Activated CD4-positive, CD25-positive, alpha-beta regulatory T cell (primary cell): ENCODE measurements at regions not wholly inside any gene's neighbourhood (a gene's known extent, or its start where the extent isn't known, plus 50 kb on each side); places are given as distances from the start of the nearest gene placed in this dataset.
"Not testable (repeated sequence)": the region's sequence is repeated elsewhere in the genome, so short reads cannot be mapped to it uniquely, and the experiment has no call there.

Experiments used
- DNase-seq, 4 experiments: peaks; one replicate each; lab custom pipeline; 2025; lab: John Stamatoyannopoulos, UW

DNA sequence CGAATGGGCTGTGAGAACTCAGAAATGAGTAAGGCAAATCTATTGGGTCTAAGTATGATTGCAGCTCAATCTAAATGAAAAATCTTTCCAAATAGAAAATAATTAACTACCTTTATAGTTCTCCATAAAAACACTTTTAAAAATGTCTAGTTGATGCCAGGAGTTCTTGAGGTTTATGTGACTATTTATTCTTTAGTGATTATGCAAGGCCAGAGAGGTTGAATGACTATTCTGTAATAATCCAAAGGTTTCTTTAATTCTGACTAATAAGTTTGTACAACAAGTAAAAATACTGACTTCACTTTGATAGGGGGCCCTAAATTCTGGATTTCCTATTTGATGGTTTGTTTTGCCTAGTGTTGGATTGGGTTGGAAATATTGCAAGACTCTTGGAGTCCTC is 461.2 kb downstream of the EPM2A start:
- DNase-seq: no peak

DNA sequence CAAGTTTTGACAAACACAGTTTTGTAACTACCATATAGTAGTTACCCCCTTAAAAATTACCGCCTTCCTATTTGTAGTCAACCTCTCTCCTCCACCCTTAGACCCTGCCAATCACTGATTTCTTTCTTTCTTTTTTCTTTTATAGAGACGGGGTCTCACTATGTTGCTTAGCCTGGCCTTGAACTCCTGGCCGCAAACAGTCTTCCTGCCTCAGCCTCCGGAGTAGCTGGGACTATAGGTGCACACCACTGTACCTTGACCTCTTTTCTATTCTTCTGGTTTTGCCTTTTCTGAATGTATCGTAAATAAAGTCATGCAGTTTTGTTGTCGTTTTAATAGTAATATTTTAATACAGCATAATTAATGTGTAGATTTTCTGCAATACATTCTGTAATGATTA is 460.3 kb downstream of the EPM2A start:
- DNase-seq: no peak

DNA sequence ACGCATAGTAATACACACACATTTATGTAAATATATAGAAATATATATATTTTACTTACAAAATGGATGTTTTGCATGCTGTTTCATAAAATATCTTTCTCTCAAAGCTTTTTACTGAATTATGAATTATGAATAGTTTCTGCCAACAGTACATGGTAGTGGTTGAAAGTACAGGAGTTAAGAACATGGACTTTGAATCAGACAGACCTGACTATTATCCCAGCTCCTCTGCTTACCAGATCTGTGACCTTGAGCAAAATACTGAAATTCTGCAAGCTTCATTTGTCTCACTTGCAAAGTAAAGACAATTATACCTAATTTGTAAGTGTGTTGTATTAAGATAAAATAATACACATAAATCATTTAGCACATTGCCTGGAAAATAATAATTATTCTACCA is 459.5 kb downstream of the EPM2A start:
- no peak for DNase-seq

DNA sequence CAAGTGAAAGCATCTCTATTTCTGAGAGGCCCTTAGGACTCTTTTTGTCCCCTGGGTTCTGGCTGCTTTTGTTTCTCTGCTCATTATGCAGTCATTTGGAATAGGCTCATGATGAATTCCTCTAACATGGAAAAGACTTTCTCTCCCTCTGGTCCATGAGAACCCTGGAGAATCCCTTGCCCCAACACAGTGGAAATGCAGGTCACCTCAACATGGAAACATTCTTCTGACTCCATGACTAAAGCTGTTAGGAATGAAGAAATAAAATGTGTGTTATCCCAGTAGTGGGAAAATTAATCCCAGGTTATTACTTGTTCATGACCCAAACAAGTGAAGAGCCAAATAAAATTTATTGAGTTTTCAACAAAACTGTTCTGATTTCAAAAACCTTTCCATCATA is 458.6 kb downstream of the EPM2A start:
- no peak for DNase-seq

DNA sequence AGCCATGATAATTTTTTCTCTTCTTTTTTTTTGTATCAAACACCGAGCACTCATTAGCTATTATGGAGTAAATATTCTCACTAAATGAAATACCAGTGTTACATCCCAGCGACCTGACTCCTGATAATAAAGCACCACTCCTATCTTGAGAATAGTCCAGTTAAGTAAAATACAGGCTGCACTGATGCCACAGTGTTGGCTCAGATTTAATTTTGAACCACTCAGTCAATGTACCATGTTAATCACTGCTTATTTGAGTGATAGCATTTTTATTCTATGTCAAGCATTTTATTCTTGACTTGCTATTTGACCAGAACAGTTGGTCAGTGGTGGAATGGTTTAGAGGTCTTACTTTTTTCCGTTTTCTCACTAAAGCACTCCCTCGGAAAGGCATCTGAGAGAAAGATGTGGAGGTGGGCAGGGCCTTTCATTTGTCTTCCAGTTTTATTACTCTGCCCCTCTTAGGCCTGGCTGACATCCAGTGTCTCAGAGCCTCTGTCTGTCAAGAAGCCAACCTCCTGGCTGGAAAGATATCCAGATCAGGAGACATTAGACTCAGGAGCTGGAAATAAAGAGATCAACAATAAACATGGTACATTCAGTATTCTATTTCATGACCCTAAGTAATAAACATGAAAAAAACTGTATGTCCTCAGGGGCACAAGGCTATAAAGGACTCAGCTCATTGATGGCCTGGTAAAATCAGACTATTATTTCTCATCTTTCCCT is 457.8 kb downstream of the EPM2A start:
- no peak for DNase-seq

DNA sequence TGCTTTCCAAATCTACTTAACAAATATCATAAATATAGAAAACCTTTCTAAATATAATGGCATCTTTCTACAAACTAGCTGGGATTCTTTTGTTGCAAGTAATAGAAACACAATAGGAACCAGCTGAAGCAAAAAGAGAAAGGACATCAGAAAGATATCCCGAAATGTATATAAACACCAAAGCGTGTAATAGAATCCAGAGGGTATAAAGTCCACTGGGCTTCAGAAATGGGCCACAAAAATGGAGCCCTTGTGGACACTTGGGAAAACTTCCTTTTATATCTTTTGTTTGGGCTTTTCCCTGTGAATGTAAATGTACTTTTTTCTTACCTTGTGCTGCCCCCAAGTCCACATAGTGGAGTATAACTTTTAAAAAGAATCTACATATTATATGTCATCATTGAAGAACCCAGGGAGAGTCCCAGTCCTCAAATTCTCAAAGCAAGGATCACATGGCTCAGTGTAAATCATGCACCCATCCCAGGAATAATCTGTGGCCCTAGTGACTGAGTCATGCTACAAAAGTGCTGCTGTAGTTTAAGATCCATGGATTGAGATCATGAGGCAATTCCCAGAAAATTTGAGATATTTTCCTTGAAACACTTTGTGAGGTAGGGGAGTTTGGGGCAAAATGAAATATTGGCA is 457.0 kb downstream of the EPM2A start:
- no peak for DNase-seq

DNA sequence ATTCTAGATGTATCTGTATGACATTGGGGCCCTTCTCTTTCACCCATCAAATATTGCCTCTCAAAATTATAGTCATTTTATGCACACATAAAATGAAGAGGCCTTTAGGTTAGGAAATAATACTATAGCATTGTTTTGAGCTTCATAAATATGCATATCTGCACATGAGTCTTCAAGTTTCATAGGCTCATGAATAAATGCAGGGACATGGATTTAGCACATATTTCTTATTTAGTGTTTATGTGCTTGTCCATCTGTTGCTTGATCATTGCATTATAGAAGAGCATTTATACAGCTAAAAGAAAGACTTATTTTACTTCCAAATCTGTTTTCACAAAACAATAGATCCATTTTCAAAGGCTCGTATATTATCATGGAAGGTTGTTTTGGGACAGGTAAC is 455.8 kb downstream of the EPM2A start:
- DNase-seq: no peak

DNA sequence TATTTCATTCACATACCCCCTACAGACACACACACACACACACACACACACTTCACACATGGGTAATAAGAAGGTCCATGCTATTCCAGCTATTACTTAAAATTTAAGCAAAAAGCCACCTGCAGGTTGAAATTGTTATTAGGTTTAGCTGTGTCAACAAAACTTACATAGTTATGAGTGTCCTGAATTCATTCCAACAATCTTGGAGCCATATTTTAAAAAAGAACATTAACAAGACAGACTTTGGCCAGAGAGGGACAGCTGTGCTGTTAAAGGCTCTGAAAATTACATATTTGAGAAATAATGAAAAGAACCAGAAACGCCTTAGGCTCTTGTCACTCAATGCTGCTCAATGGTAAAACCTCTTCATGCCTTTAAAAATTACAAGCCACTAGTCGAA is 455.3 kb downstream of the EPM2A start:
- no peak for DNase-seq

DNA sequence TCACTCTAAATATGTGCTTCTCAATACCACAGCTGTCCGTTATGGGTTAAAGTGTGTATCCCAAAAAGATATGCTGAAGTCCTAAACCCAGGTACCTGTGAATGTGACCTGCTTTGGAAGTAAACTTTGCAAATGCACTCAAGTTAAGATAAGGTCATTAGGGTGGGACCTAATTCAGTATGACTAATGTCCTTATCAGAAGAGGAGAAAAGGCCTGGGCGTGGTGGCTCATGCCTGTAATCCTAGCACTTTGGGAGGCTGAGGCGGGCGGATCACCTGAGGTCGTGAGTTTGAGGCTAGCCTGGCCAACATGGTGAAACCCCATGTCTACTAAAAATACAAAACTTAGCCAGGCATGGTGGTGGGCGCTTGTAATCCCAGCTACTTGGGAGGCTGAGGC is 452.1 kb downstream of the EPM2A start:
- DNase-seq: not testable (repeated sequence)

DNA sequence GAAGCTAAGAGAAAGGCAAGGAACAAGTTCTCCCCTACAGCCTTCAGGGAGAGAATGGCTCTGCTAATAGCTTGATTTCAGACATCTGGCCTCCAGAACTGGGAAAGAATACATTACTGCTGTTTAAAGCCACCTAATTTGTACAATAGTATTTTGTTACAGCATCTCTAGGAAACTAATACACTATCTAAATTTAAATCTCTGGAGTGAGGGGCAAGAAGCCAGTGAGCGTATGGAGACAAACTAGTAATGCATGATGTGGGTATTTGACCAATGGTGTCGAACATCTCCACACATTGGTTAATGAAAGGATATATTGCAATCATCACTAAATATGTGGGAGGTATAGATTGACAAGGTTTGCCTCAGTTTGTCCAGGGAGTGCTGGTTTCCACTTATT is 451.5 kb downstream of the EPM2A start:
- no peak for DNase-seq

DNA sequence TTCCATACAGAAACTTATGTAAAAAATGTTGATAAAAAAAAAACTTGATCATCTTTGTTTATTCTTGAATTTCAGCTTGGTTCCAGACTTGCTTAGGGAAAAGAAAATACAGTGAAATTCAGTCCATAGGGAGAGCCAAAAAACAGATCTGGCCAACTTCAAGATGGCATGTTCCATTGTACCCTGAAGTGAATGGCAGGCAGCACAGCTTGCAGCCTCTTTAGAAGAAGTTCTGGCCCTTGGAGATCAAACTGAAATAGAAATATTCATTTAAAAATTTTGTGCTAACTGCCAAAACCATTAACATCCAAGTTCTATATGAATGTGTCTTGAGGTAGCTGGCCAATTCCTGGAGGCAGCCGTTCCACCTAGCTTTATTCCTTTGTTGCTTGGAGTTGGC is 448.4 kb downstream of the EPM2A start:
- no peak for DNase-seq

DNA sequence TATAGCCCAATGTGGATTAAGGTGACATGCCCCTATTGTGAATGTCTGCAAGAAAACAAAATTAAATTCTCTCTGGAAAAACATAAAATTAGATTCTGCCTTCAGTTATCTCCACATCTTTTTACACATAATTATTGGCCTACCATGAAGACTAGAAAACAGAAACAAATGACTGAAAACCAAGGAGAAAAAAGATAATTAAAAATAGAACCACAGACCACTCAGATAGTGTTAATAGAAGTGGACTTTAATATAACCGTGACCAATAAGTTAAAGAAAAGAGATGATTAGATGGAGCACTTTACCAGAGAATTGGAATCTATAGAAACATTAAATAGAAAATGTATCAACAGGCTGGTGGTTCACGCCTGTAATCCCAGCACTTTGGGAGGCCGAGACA is 445.7 kb downstream of the EPM2A start:
- DNase-seq: no peak

DNA sequence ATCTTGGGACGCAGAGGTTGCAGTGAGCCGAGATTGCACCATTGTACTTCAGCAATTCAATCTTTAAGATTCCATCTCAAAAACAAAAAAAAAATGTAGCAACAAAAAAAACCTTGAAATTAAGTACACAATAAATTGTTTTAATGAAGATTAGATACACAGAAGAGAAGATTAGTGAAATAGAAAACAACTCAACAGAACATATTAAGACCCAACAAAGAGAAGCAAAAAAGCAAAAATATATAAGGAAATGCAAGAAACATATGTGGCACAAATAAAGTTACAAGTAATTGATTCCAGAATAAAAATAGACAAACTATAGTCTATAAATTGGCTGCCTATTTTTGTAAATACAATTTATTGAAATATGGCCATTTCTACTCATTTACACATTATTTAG is 445.2 kb downstream of the EPM2A start:
- no peak for DNase-seq

DNA sequence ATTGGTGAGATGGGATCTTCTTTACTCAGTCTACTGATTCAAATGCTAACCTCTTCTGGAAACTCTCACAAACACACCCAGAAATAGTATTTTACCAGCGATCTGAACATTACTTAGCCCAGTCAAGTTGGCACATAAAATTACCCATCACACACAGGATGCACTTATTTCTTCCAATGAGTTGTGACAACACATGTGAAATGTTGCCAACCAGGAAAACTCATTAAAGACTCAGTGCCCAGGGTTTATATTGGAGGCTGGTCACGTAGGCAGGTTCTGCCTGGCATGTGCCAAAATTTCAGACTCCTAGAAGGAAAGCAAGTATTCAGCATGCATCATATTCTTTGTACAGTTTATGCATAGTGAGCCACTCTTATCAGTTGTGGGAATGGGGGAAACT is 443.3 kb downstream of the EPM2A start:
- DNase-seq: no peak

DNA sequence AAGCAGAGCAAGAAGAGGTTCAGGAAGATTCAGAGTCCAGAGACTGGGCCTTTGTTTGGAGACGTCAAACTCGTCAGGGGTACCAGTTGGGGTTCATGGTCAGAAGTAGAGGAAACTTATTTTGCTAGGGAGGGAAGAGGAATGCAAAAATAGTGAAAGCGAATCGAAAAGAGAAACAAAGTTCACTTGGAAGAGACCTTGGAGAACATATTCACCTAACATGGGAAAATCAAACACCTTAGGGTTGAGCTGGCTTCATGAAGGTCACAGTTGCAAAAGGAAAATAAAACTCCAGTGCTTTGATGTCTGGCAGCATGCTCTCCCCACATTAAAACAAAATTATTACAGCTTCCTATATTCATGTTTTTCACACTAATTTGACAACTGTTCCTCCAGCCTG is 440.4 kb downstream of the EPM2A start:
- no peak for DNase-seq

DNA sequence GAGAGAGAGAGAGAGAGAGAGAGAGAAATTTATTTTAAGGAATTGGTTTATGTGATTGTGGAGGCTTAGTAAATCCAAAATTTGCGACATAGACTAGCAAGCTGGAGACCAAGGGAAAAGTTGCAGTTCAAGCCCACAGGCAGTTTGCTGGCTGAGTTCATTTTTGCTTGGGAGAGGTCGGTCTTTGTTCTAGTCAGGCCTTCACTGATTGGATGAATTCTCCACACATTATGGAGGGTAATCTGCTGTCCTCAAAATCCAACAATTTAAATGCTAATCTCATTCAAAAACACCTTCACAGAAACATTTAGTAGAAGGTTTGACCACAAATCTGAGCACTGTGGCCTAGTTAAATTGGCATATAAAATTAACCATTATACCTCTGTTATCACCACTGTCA is 439.6 kb downstream of the EPM2A start:
- DNase-seq: no peak

DNA sequence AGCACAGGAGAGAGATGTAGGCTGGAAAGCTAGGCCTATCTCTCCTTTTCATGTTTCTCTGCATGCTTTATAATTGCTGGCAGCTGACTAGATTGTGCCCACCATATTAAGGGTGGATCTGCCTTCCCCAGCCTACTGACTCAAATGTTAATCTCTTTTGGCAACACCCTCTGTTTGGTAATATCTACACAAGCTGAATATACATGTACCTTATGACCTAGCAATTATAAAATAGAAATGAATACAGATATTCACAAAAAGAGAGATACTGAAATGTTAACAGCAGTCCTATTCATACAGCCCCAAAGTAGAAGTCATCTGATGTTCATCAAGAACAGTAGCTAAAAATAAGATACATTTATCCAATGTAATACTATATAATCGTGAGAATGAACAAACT is 429.6 kb downstream of the EPM2A start:
- no peak for DNase-seq

DNA sequence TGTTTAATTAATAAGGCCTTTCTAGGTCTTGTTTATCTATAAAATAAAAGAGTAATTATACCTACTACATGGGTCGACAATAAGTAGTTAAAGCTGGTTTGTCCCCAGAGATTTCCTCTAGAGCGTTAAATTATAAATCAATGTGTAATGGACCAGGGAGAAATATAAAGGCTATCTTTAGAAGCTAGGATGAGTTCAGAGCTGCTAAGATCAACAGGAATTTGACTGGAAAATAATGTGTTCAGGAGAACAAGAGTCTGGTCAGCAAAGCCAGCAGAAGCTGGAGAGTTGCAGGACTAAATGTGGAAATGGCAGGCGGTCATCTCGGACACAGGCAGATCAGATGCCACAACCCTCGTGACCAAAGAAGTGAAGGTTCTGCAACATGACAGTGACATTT is 428.8 kb downstream of the EPM2A start:
- DNase-seq: no peak

DNA sequence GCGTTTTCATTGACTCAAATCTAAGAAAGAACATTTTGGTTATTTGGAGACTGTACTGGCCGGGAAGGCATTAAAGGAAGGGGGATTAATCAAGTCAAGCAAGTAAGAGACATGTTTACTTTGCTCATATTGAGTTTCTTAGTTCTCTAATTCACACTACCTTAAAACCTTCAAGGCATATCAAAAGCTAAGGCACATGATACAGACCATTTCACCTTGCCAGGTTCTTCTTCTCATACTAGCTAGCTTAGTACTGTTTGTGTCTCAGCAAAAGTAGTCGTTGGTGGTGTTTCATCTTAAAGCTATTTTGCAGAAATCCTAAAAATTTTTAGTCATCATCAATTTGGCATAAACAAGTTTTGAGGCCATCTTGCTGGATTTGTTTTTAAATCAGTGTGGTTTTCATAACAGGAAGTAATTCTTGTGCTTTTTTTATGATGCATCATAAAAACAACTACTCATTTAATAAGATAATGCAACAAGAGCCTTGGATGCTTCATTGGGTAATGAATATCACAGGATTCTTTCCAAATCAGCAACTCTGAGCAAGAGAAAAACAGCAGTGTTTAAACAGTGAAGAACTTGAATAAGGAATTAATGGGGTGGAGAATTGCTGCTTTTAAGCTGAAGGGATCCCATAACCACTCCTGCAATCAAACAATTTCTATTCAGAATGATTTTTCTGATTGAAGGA is 425.3 kb downstream of the EPM2A start:
- DNase-seq: no peak

DNA sequence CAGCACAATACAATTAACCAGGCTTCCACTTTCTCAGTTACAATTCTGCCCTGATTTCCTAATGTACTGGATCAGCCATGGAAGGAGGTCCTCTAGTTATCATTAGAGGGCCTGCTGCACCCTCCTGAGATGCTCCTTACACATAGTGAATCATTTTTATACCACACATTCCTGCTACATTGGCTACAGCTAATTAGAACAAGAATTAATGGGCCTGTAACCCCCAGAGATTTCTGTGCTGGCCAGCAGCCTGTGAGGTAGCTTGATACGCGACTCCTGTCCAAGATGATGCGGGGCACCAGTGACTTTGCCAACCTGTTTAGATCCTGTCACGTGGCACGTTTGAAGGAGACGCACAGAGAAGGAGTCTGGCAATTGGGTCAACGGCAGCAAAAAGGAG is 422.8 kb downstream of the EPM2A start:
- DNase-seq: no peak

DNA sequence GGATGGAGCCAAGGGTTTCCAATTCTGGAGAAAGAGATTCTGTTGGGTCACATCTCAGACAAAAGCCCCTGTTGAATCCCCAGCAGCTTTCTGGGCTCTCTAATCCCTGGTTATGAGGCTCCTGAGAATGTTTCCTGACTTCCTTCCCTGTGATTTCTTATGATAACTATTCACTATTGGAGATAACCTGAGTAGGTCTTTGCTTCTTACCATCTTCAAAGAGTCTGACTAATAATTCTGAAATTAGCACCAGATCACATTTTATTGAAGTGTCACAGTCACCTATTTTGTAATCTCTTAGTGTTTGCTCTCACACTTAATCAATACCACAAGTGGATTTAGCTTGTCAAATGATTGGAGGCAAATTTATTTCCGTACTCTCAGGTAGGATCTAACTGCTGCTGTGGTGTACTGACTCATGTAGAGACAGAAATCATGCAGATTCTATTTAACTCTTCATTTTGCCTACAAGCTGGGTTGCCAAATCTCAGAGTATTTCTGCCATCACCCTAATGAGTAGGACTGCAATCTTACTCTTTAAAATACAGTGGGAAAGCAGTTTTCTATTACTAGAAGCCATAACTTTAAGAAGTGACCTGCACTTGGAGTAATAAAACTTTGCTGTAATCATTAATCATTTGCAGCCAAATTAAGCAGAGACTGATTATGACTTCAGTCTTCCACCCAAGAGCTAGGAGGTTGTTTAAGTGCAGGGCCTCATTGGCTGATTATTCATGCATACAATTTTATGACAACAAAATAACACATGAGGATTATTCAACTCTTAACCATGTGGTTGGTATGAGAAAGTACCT is 422.1 kb downstream of the EPM2A start:
- no peak for DNase-seq

DNA sequence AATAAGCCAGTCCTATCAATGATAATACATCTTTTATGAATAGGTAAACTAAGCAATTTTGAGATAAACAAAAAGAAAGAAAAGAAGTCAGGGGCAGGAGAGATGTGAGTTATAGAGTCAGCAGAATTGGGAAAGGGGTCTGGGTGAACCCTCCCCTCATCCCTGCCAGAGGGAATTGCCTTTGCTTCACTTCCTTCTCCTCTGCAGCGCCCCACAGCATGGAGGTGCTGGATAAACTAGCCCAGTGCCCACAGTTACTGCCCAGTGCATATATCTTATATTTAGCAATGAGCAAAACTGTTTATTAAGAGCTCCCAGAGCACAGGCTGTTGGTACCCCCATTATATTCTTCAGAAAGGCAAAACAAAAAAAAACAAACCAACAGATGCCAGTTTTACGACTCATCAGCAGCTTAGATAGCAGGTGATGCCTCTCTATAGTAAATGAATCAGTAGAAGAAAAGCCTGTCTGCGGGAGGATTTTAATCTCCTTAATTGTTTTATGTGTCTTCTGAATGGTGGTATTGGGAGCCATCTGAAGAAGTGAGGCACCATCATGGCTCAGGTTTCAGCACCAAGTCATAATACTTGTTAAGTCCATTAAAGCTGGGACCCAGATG is 419.2 kb downstream of the EPM2A start:
- no peak for DNase-seq
